Gastrocnemius medialis (tissue), 4 donors: ENCODE measurements at regions not wholly inside any gene's neighbourhood (a gene's known extent, or its start where the extent isn't known, plus 50 kb on each side); places are given as distances from the start of the nearest gene placed in this dataset.

ENCODE experiments used
- POLR2A ChIP-seq, 2 donors: fragments of 450-650 bp; IDR thresholded peaks; one replicate each; pipeline ENCODE4 v1.6.1; 2017; ENCODE audit warnings: antibody characterized with exemption in 2 of 2, mild to moderate bottlenecking in 2 of 2, moderate library complexity in 2 of 2
- TF ChIP-seq, protein P1 (sequence below), 5 experiments: fragments of 450-650 bp in 3 of 5; fragments of 200-600 bp in 2 of 5; sonication (generic) in 2 of 5; IDR thresholded peaks in 4 of 5; conservative IDR thresholded peaks in 1 of 5; 1 replicate in 4 of 5; 2 replicates in 1 of 5; pipeline ENCODE4 v1.5.1; 2016 to 2019; ENCODE audit warnings: antibody characterized with exemption in 5 of 5, mild to moderate bottlenecking in 3 of 5, moderate library complexity in 3 of 5

DNA sequence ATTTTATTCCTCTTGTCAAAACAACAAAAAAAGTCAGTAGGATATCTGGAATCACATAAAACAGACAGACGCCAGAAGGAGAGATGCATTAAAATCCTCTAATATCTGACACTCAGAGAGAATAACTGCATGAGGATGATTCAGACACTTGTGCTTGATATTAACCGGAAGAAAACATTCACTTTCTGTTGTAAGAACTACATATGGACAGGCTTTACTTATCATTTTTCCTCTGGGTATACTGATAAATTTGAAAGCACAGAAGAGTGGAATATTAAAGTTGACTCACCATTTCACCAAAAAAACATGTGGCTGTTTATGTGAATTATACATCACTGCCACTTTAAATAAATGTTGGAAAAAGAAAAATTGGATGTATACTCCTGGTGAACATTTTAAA lies 589.1 kb upstream of the CDH2 start:
- no peak for TF ChIP-seq POLR2A (IDR thresholded peaks at IDR 0.05)
- TF ChIP-seq, protein P1, sequence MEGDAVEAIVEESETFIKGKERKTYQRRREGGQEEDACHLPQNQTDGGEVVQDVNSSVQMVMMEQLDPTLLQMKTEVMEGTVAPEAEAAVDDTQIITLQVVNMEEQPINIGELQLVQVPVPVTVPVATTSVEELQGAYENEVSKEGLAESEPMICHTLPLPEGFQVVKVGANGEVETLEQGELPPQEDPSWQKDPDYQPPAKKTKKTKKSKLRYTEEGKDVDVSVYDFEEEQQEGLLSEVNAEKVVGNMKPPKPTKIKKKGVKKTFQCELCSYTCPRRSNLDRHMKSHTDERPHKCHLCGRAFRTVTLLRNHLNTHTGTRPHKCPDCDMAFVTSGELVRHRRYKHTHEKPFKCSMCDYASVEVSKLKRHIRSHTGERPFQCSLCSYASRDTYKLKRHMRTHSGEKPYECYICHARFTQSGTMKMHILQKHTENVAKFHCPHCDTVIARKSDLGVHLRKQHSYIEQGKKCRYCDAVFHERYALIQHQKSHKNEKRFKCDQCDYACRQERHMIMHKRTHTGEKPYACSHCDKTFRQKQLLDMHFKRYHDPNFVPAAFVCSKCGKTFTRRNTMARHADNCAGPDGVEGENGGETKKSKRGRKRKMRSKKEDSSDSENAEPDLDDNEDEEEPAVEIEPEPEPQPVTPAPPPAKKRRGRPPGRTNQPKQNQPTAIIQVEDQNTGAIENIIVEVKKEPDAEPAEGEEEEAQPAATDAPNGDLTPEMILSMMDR (IDR thresholded peaks at IDR 0.05 in 4 of 5, conservative IDR thresholded peaks at IDR 0.05 in 1 of 5), result no peak
